Osteocyte (in vitro differentiated cells): ENCODE measurements at regions not wholly inside any gene's neighbourhood (a gene's known extent, or its start where the extent isn't known, plus 50 kb on each side); places are given as distances from the start of the nearest gene placed in this dataset.

Experiments used
- DNase-seq: peaks from one replicate; pipeline ENCODE4 v3.0.0; 2021; ENCODE audit warnings: mixed read lengths; ENCODE audit not compliant: unreplicated experiment; ENCODE audit errors: extremely low spot score
- H3K27ac Mint-ChIP-seq: one replicate; pipeline ENCODE4 v1.8.0; 2021; ENCODE audit warnings: mild to moderate bottlenecking, mixed read lengths; ENCODE audit not compliant: unreplicated experiment
- H3K27me3 Mint-ChIP-seq: one replicate; pipeline ENCODE4 v1.8.0; 2021; ENCODE audit warnings: mixed read lengths; ENCODE audit not compliant: unreplicated experiment
- H3K36me3 Mint-ChIP-seq: one replicate; pipeline ENCODE4 v1.8.0; 2021; ENCODE audit warnings: mixed read lengths; ENCODE audit not compliant: unreplicated experiment
- H3K4me1 Mint-ChIP-seq: one replicate; pipeline ENCODE4 v1.8.0; 2021; ENCODE audit warnings: mixed read lengths; ENCODE audit not compliant: unreplicated experiment
- H3K4me3 Mint-ChIP-seq: one replicate; pipeline ENCODE4 v1.8.0; 2021; ENCODE audit warnings: mild to moderate bottlenecking, moderate library complexity, mixed read lengths; ENCODE audit not compliant: unreplicated experiment
- H3K9me3 Mint-ChIP-seq: one replicate; pipeline ENCODE4 v1.8.0; 2021; ENCODE audit warnings: mixed read lengths; ENCODE audit not compliant: unreplicated experiment
- TF ChIP-seq, protein P1 (sequence below): fragments of 200-600 bp; sonication (generic); IDR thresholded peaks from 2 replicates; pipeline ENCODE4 v1.5.0; 2021; ENCODE audit warnings: antibody characterized with exemption, mild to moderate bottlenecking, moderate library complexity

DNA sequence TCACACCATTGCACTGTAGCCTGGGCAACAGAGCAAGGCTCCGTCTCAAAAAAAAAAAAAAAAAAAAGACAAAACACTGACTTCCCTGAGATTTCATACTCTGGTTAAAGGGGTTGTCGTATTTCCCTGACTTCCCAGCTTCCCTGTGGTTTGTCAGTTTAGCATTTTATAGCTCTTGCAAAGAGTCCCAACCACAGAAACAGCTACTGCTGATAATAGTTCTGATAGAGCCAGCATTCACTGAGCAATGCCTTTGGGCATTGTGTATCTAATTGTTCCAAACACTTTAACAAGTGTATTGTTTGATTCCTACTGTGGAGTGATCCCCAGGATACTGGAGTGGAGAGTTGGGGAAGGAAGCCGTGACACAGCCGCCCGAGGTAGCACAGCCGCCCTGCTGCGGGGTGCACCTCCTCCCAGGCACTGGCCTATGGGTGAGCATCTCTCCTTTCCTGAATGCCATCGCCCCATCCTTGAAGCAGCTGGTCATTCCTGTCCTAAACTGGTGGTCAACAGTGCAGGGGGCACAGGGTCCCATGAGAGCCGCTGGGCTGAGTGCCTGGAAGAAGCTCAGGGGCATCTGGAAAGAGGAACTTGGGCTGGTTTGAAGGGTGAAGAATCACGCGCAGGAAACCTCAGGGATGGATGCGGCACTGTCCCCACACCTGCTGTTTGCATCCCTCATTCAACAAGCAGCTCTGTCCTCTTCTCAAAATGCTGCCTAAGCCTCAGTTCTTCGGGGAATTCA, 81.0 kb upstream of the TMEM18 start:
- Mint-ChIP-seq H3K4me3 (no peak overlapping the region), H3K36me3 (no peaks in the 10 kb centered on the region), H3K27ac (no peak overlapping the region), H3K9me3 (no peaks in the 10 kb centered on the region), H3K4me1 (peaks cover under 1% of the 10 kb centered on the region), H3K27me3 (peaks cover 2% of the 10 kb centered on the region)
- TF ChIP-seq, protein P1, sequence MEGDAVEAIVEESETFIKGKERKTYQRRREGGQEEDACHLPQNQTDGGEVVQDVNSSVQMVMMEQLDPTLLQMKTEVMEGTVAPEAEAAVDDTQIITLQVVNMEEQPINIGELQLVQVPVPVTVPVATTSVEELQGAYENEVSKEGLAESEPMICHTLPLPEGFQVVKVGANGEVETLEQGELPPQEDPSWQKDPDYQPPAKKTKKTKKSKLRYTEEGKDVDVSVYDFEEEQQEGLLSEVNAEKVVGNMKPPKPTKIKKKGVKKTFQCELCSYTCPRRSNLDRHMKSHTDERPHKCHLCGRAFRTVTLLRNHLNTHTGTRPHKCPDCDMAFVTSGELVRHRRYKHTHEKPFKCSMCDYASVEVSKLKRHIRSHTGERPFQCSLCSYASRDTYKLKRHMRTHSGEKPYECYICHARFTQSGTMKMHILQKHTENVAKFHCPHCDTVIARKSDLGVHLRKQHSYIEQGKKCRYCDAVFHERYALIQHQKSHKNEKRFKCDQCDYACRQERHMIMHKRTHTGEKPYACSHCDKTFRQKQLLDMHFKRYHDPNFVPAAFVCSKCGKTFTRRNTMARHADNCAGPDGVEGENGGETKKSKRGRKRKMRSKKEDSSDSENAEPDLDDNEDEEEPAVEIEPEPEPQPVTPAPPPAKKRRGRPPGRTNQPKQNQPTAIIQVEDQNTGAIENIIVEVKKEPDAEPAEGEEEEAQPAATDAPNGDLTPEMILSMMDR, result no peak
- peak; percentile 78 for DNase-seq

DNA sequence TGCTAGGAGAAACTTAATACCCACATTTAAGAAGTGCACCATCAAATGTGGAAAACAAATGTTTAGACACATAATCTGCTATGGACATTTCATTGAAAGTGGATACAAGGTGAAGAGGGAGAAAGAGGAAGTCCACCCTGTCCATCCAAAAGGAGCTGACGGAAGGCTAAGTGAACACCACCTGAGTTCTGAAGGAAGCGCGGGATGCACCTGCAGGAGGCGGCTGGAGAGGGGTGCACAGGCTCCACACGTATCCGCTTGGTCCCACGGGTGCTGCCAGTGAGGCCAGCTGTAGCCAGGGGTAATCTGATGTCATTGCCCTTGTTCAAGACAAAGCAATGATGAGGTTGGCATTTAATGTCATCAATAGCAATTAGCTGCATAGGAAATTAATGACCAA, 75.9 kb upstream of the TMEM18 start:
- TF ChIP-seq, protein P1, result no peak
- Mint-ChIP-seq H3K36me3 (no peaks in the 10 kb centered on the region), H3K27me3 (peaks cover 5% of the 10 kb centered on the region), H3K4me3 (no peak overlapping the region), H3K9me3 (no peaks in the 10 kb centered on the region), H3K27ac (no peak overlapping the region), H3K4me1 (no peaks in the 10 kb centered on the region)
- DNase-seq, result no peak

DNA sequence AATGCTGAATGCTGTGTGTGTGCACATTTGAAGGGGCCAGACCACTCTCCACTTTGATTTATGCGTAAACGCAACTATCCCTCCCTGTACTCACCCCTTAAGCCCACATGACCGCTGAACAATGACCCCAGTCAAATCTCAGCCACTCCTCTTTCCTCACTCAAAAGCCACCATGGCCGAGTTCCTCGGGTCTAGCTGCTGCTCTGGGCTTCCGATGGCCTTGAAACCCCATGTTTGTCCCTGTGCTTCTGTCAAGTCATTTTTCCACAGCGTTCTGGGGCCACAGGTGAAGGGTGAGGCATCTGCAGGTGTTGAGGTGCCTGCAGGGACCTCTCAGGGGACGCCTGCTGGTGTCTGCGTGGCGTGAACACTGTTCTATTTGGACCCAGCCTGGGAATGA, 74.3 kb upstream of the TMEM18 start:
- H3K27me3 Mint-ChIP-seq, result peaks cover 5% of the 10 kb centered on the region
- H3K4me3 Mint-ChIP-seq, result no peak overlapping the region
- TF ChIP-seq, protein P1, result no peak
- H3K27ac Mint-ChIP-seq, result no peak overlapping the region
- DNase-seq, result no peak
- no peaks in the 10 kb centered on the region for H3K36me3 Mint-ChIP-seq
- H3K4me1 Mint-ChIP-seq, result no peaks in the 10 kb centered on the region
- H3K9me3 Mint-ChIP-seq, result no peaks in the 10 kb centered on the region

DNA sequence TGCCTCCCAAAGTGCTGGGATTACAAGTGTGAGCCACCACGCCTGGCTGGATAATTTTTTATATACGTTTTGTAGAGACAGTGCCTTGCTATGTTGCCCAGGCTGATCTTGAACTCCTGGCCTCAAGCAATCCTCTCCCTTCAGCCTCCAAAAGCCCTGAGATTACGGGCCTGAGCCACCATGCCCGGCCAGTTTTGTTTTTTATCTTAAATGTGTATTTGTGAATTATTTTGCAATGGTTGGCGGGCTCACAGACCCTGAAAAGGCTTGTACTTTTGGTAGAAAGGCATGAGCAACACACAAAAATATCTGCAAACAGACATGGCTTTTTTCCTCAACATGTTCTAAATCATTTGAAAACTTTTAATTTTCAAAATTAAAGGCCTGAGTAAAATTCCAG, 73.4 kb upstream of the TMEM18 start:
- H3K4me1 Mint-ChIP-seq, result no peaks in the 10 kb centered on the region
- peaks cover 5% of the 10 kb centered on the region for H3K27me3 Mint-ChIP-seq
- TF ChIP-seq, protein P1, result no peak
- H3K4me3 Mint-ChIP-seq, result no peak overlapping the region
- H3K36me3 Mint-ChIP-seq, result no peaks in the 10 kb centered on the region
- H3K27ac Mint-ChIP-seq, result no peak overlapping the region
- peaks cover 2% of the 10 kb centered on the region for H3K9me3 Mint-ChIP-seq
- no peak for DNase-seq

DNA sequence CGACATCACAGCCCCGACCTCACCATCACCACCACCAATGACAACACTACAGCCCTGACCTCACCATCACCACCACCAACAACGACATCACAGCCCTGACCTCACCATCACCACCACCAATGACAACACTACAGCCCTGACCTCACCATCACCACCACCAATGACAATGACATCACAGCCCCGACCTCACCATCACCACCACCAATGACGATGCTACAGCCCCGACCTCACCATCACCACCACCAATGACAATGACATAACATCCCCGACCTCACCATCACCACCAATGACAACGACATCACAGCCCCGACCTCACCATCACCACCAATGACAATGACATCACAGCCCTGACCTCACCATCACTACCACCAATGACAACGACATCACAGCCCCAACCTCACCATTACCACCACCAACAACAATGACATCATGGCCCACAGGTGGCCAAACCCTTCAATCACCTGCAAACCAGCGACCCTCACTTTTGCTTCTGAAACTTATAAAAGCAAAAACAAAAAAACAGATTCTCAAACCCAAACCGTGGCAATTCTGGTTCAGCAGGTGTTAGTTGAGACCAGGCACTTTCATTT, 70.7 kb upstream of the TMEM18 start:
- no peak overlapping the region for H3K27ac Mint-ChIP-seq
- peaks cover 6% of the 10 kb centered on the region for H3K9me3 Mint-ChIP-seq
- H3K4me1 Mint-ChIP-seq, result no peaks in the 10 kb centered on the region
- TF ChIP-seq, protein P1, result no peak
- H3K36me3 Mint-ChIP-seq, result no peaks in the 10 kb centered on the region
- no peak for DNase-seq
- H3K27me3 Mint-ChIP-seq, result peaks cover 17% of the 10 kb centered on the region
- no peak overlapping the region for H3K4me3 Mint-ChIP-seq
